ENCODE measurements at regions not wholly inside any gene's neighbourhood (a gene's known extent, or its start where the extent isn't known, plus 50 kb on each side); places are given as distances from the start of the nearest gene placed in this dataset.

GRCh38 chr12:115079760-115080159 lies 395.8 kb upstream of the TBX3 start:
- DNase-seq (ENCODE audit: low read depth in 2 of 2) = no peak

- no peak for DNase-seq (ENCODE audit: low read depth in 2 of 2)
Observed at GRCh38 chr12:115078990-115079389, 395.0 kb upstream of the TBX3 start.

- DNase-seq (ENCODE audit: low read depth in 2 of 2) = no peak
Observed at GRCh38 chr12:115078334-115078733, 394.4 kb upstream of the TBX3 start.

- DNase-seq (ENCODE audit: low read depth in 2 of 2) = no peak
Observed at GRCh38 chr12:115075552-115076170, 391.7 kb upstream of the TBX3 start.

GRCh38 chr12:115074617-115075016 lies 390.6 kb upstream of the TBX3 start:
- DNase-seq (ENCODE audit: low read depth in 2 of 2) = no peak

GRCh38 chr12:115072712-115073111 lies 388.7 kb upstream of the TBX3 start:
- no peak for DNase-seq (ENCODE audit: low read depth in 2 of 2)

GRCh38 chr12:115070313-115070712 lies 386.3 kb upstream of the TBX3 start:
- DNase-seq (ENCODE audit: low read depth in 2 of 2) = no peak

- no peak for DNase-seq (ENCODE audit: low read depth in 2 of 2)
Observed at GRCh38 chr12:115064296-115064695, 380.3 kb upstream of the TBX3 start.

- no peak for DNase-seq (ENCODE audit: low read depth in 2 of 2)
Observed at GRCh38 chr12:115062741-115063140, 378.8 kb upstream of the TBX3 start.

GRCh38 chr12:115060477-115061168 lies 376.6 kb upstream of the TBX3 start:
- no peak for DNase-seq (ENCODE audit: low read depth in 2 of 2)

GRCh38 chr12:115057445-115057844 lies 373.5 kb upstream of the TBX3 start:
- no peak for DNase-seq (ENCODE audit: low read depth in 2 of 2)

- no peak for DNase-seq (ENCODE audit: low read depth in 2 of 2)
Observed at GRCh38 chr12:115051378-115051777, 367.4 kb upstream of the TBX3 start.

GRCh38 chr12:115049614-115050013 lies 365.6 kb upstream of the TBX3 start:
- DNase-seq (ENCODE audit: low read depth in 2 of 2) = no peak

- DNase-seq (ENCODE audit: low read depth in 2 of 2) = no peak
Observed at GRCh38 chr12:115046805-115047204, 362.8 kb upstream of the TBX3 start.

GRCh38 chr12:115044073-115044472 lies 360.1 kb upstream of the TBX3 start:
- no peak for DNase-seq (ENCODE audit: low read depth in 2 of 2)

GRCh38 chr12:115043079-115043478 lies 359.1 kb upstream of the TBX3 start:
- no peak for DNase-seq (ENCODE audit: low read depth in 2 of 2)

GRCh38 chr12:115042341-115042740 lies 358.4 kb upstream of the TBX3 start:
- DNase-seq (ENCODE audit: low read depth in 2 of 2) = no peak

GRCh38 chr12:115037830-115038229 lies 353.9 kb upstream of the TBX3 start:
- no peak for DNase-seq (ENCODE audit: low read depth in 2 of 2)

GRCh38 chr12:115035535-115036107 lies 351.6 kb upstream of the TBX3 start:
- no peak for DNase-seq (ENCODE audit: low read depth in 2 of 2)

- no peak for DNase-seq (ENCODE audit: low read depth in 2 of 2)
Observed at GRCh38 chr12:115032521-115032920, 348.5 kb upstream of the TBX3 start.

- no peak for DNase-seq (ENCODE audit: low read depth in 2 of 2)
Observed at GRCh38 chr12:115030017-115030416, 346.0 kb upstream of the TBX3 start.

- DNase-seq (ENCODE audit: low read depth in 2 of 2) = no peak
Observed at GRCh38 chr12:115024531-115024930, 340.6 kb upstream of the TBX3 start.

Data from stimulated activated CD4-positive, alpha-beta T cell treated with anti-CD3 and anti-CD28 coated beads, Interleukin-15, amount 100 ng/mL, for 48 hours (primary cell).